ENCODE measurements at regions not wholly inside any gene's neighbourhood (a gene's known extent, or its start where the extent isn't known, plus 50 kb on each side); places are given as distances from the start of the nearest gene placed in this dataset.
A peak's percentile ranks its signal among the peaks of the same experiment; 100 is the strongest.

- WGBS, 2 donors = 89 to 94% methylated on average over 4 of the region's 4 CpGs
- intact Hi-C loops (cut with DNase I) = no loop called here
- DNase-seq (no peak), ATAC-seq (no peak), FAIRE-seq (no peak)
- H3K9me3 ChIP-seq = no peaks in the 10 kb centered on the region
- TF ChIP-seq CTCF (IDR thresholded peaks at IDR 0.05) = no peak
- no peaks in the 10 kb centered on the region for H3K27me3 ChIP-seq
- no peaks in the 10 kb centered on the region for H3K36me3 ChIP-seq
- no peak overlapping the region for H3K4me3 ChIP-seq
- H3K27ac ChIP-seq = no peak overlapping the region
- no peaks in the 10 kb centered on the region for H3K4me1 ChIP-seq
Measured at GRCh38 chr3:66583424-66584040, 82.7 kb upstream of the LRIG1 start.

- no peak for TF ChIP-seq CTCF (IDR thresholded peaks at IDR 0.05)
- FAIRE-seq (no peak), DNase-seq (no peak), ATAC-seq (no peak)
- H3K9me3 ChIP-seq = no peaks in the 10 kb centered on the region
- no peak overlapping the region for H3K27ac ChIP-seq
- intact Hi-C loops (cut with DNase I) = no loop called here
- no peaks in the 10 kb centered on the region for H3K27me3 ChIP-seq
- 73 to 90% methylated on average over 1 of the region's 1 CpG for WGBS, 2 donors
- H3K36me3 ChIP-seq = no peaks in the 10 kb centered on the region
- no peaks in the 10 kb centered on the region for H3K4me1 ChIP-seq
- H3K4me3 ChIP-seq = no peak overlapping the region
Measured at GRCh38 chr3:66585520-66586095, 84.8 kb upstream of the LRIG1 start.

GRCh38 chr3:66586853-66587252 is 86.0 kb upstream of the LRIG1 start:
- intact Hi-C loops (cut with DNase I) = no loop called here
- 90 to 94% methylated on average over 3 of the region's 3 CpGs for WGBS, 2 donors
- no peak for DNase-seq
- Histone ChIP-seq H3K27me3 (no peaks in the 10 kb centered on the region), H3K27ac (no peak overlapping the region), H3K4me3 (no peak overlapping the region), H3K4me1 (no peaks in the 10 kb centered on the region), H3K36me3 (no peaks in the 10 kb centered on the region), H3K9me3 (no peaks in the 10 kb centered on the region)
- TF ChIP-seq CTCF (IDR thresholded peaks at IDR 0.05) = no peak
- ATAC-seq = no peak
- FAIRE-seq = no peak

- intact Hi-C loops (cut with DNase I) = no loop called here
- Histone ChIP-seq H3K4me1 (no peaks in the 10 kb centered on the region), H3K27me3 (no peaks in the 10 kb centered on the region), H3K36me3 (no peaks in the 10 kb centered on the region), H3K27ac (no peak overlapping the region), H3K4me3 (no peak overlapping the region), H3K9me3 (no peaks in the 10 kb centered on the region)
- WGBS, 2 donors = 60 to 75% methylated on average over 3 of the region's 3 CpGs
- no peak for DNase-seq
- no peak for FAIRE-seq
- peak in 1 of 4 donors; percentile 30 for ATAC-seq
- TF ChIP-seq CTCF (IDR thresholded peaks at IDR 0.05) = no peak
Measured at GRCh38 chr3:66588340-66588847, 87.6 kb upstream of the LRIG1 start.
